DND-41 (cell line): ENCODE measurements at regions not wholly inside any gene's neighbourhood (a gene's known extent, or its start where the extent isn't known, plus 50 kb on each side); places are given as distances from the start of the nearest gene placed in this dataset.

Experiments used
- ATAC-seq: fragments of 200-7000 bp; cut with Tn5 transposase; 3 replicates; pipeline ENCODE4 v1.9.1; 2021; ENCODE audit warnings: low read depth; ENCODE audit not compliant: insufficient read depth
- DNase-seq: peaks from one replicate; pipeline ENCODE4 v3.0.0-alpha.2; 2020
- H2AFZ ChIP-seq: 2 replicates; pipeline ENCODE4 v1.6.0; 2012; ENCODE audit warnings: low read depth, low read length
- H3K27ac ChIP-seq: 2 replicates; pipeline ENCODE4 v1.5.1; 2012; ENCODE audit warnings: low read length, inconsistent platforms
- H3K27me3 ChIP-seq: fragments of 200-600 bp; sonication (generic); 2 replicates; pipeline ENCODE4 v1.6.0; 2012; ENCODE audit warnings: low read length, mild to moderate bottlenecking, inconsistent platforms; ENCODE audit not compliant: insufficient read depth, poor library complexity
- H3K36me3 ChIP-seq: 2 replicates; pipeline ENCODE4 v1.5.1; 2012; ENCODE audit warnings: low read length, inconsistent platforms; ENCODE audit not compliant: insufficient read depth
- H3K4me1 ChIP-seq: 2 replicates; pipeline ENCODE4 v1.5.1; 2012; ENCODE audit warnings: mild to moderate bottlenecking, low read length; ENCODE audit not compliant: insufficient read depth
- H3K4me2 ChIP-seq: 2 replicates; pipeline ENCODE4 v1.6.0; 2012; ENCODE audit warnings: mild to moderate bottlenecking, moderate library complexity, low read length, inconsistent platforms; ENCODE audit not compliant: insufficient read depth
- H3K4me3 ChIP-seq, 2 experiments: fragments of 200-600 bp in 1 of 2; shearing (Covaris generic) in 1 of 2; 2 replicates each; pipeline ENCODE4 v1.5.1; 2012 to 2016; ENCODE audit warnings: inconsistent platforms in 2 of 2, low read length in 2 of 2, mild to moderate bottlenecking in 2 of 2, low read depth in 1 of 2, moderate library complexity in 1 of 2
- H3K79me2 ChIP-seq: 2 replicates; pipeline ENCODE4 v1.6.0; 2012; ENCODE audit warnings: low read length, inconsistent platforms; ENCODE audit not compliant: insufficient read depth
- H3K9ac ChIP-seq: 2 replicates; pipeline ENCODE4 v1.6.0; 2012; ENCODE audit warnings: low read depth, mild to moderate bottlenecking, inconsistent platforms, low read length, moderate library complexity
- H3K9me3 ChIP-seq: 2 replicates; pipeline ENCODE4 v1.5.1; 2012; ENCODE audit warnings: low read length, moderate library complexity, mild to moderate bottlenecking, inconsistent platforms; ENCODE audit not compliant: insufficient read depth, severe bottlenecking
- H4K20me1 ChIP-seq: 2 replicates; pipeline ENCODE4 v1.6.0; 2012; ENCODE audit warnings: low read length; ENCODE audit not compliant: insufficient read depth
- EZH2 ChIP-seq: IDR thresholded peaks from 3 replicates; pipeline ENCODE4 v1.6.1; 2012; ENCODE audit warnings: borderline replicate concordance, low read depth, mild to moderate bottlenecking, moderate library complexity, low read length, inconsistent platforms; ENCODE audit not compliant: severe bottlenecking
- TF ChIP-seq, protein P1 (sequence below): IDR thresholded peaks from 2 replicates; pipeline ENCODE4 v1.5.1; 2012; ENCODE audit warnings: borderline replicate concordance, low read length, moderate library complexity, mild to moderate bottlenecking; ENCODE audit not compliant: poor library complexity, severe bottlenecking; ENCODE audit errors: extremely low read depth

DNA sequence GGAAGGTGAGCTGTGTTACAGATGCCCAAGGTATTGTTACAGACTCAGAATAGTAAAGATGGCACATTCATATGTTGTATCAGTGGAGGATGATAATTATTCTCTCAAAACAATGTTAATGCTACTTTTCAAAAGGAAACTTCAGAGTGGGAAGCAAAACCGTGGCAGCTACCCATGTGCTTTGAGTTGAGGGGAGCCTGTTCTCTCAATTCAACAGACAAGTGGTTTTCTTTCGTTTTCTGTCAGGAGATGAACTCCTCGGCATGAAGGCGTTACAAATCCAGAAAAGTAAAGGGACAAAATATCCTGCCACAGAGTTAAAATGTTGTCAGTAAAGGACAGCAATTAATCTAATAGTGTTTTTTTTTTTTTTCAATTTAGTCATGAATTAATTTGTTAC is 629.4 kb upstream of the GBE1 start:
- H3K9ac ChIP-seq, result no peak overlapping the region
- no peaks in the 10 kb centered on the region for H3K4me1 ChIP-seq
- no peaks in the 10 kb centered on the region for H3K36me3 ChIP-seq
- ATAC-seq (no peak), DNase-seq (no peak)
- H3K9me3 ChIP-seq, result no peaks in the 10 kb centered on the region
- H3K27ac ChIP-seq, result no peak overlapping the region
- H4K20me1 ChIP-seq, result no peaks in the 10 kb centered on the region
- no peak overlapping the region for H3K4me2 ChIP-seq
- no peak overlapping the region for H3K4me3 ChIP-seq
- no peaks in the 10 kb centered on the region for H3K79me2 ChIP-seq
- TF ChIP-seq, protein P1, sequence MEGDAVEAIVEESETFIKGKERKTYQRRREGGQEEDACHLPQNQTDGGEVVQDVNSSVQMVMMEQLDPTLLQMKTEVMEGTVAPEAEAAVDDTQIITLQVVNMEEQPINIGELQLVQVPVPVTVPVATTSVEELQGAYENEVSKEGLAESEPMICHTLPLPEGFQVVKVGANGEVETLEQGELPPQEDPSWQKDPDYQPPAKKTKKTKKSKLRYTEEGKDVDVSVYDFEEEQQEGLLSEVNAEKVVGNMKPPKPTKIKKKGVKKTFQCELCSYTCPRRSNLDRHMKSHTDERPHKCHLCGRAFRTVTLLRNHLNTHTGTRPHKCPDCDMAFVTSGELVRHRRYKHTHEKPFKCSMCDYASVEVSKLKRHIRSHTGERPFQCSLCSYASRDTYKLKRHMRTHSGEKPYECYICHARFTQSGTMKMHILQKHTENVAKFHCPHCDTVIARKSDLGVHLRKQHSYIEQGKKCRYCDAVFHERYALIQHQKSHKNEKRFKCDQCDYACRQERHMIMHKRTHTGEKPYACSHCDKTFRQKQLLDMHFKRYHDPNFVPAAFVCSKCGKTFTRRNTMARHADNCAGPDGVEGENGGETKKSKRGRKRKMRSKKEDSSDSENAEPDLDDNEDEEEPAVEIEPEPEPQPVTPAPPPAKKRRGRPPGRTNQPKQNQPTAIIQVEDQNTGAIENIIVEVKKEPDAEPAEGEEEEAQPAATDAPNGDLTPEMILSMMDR, result no peak
- no peak for TF ChIP-seq EZH2
- no peak overlapping the region for H2AFZ ChIP-seq
- H3K27me3 ChIP-seq, result no peaks in the 10 kb centered on the region

DNA sequence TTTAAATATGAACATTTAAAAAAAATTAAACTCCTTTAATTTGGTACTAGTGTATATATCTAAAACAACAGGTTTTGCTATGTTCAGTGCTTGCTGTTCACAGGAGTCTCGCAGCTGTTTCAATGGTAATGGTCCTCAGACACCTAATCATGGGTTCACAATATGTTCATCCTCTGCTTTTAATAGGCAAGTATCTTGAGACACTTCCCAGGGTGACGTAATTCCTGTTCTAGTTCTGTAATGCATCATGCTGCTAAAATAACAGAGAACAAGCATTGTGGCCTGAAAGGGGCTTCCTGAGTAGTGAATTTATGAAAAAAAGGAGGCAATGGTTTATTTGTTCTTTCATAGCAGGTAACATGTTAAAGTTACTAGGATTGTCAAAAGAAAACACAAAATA is 625.2 kb upstream of the GBE1 start:
- Histone ChIP-seq H3K9ac (no peak overlapping the region), H2AFZ (no peak overlapping the region), H3K36me3 (no peaks in the 10 kb centered on the region), H3K27ac (no peak overlapping the region), H3K27me3 (no peaks in the 10 kb centered on the region), H3K9me3 (no peaks in the 10 kb centered on the region), H3K4me3 (no peak overlapping the region), H3K4me1 (no peaks in the 10 kb centered on the region), H3K79me2 (no peaks in the 10 kb centered on the region), H3K4me2 (no peak overlapping the region), H4K20me1 (no peaks in the 10 kb centered on the region)
- no peak for TF ChIP-seq EZH2
- TF ChIP-seq, protein P1, result no peak
- ATAC-seq (no peak), DNase-seq (no peak)

DNA sequence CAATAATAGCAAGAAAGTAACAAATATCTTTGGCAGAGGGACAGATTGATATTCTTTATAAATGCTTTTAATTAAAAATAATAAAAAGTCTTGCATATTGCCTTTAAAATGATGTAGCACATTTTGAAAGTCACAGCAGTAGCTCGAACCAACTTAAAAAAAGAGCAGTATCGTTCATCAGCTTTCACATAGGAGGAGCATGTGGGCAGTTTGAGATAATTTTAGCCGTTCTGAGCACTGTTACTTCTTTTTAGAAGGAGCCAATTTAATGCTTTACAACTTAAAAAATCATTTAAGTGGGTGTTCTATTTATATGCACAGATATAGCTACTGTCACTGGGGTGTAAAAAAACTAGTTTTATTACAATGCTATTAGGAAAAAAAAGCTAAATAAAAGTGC is 622.7 kb upstream of the GBE1 start:
- ATAC-seq (no peak), DNase-seq (no peak)
- H3K4me2 ChIP-seq, result no peak overlapping the region
- no peaks in the 10 kb centered on the region for H3K9me3 ChIP-seq
- no peaks in the 10 kb centered on the region for H3K27me3 ChIP-seq
- H3K79me2 ChIP-seq, result no peaks in the 10 kb centered on the region
- H3K36me3 ChIP-seq, result no peaks in the 10 kb centered on the region
- no peak overlapping the region for H2AFZ ChIP-seq
- H3K9ac ChIP-seq, result no peak overlapping the region
- no peaks in the 10 kb centered on the region for H4K20me1 ChIP-seq
- no peak overlapping the region for H3K27ac ChIP-seq
- no peak overlapping the region for H3K4me3 ChIP-seq
- no peaks in the 10 kb centered on the region for H3K4me1 ChIP-seq
- TF ChIP-seq, protein P1, result no peak
- no peak for TF ChIP-seq EZH2

DNA sequence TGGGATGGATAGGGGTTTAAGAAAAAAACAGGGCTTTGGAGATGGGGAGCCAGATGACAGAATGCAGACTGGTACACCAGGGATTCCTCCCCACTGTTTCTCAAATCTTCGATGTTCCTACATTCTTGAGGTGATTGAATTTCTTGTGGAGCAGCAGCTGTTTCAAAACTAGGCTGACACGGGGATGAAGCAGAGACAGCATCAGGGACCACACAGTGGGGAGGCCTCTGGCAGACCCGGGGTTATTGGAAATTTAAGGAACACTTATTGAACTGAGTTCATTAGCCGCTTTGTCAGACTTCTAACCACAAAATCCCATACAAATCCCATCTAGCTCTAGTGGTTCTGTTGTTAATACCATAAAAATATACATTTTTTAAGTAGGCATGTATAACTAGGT is 621.4 kb upstream of the GBE1 start:
- H3K79me2 ChIP-seq, result no peaks in the 10 kb centered on the region
- H3K4me3 ChIP-seq, result no peak overlapping the region
- H3K27ac ChIP-seq, result no peak overlapping the region
- no peaks in the 10 kb centered on the region for H3K36me3 ChIP-seq
- no peak for DNase-seq
- no peak overlapping the region for H2AFZ ChIP-seq
- no peaks in the 10 kb centered on the region for H3K4me1 ChIP-seq
- H3K9me3 ChIP-seq, result peaks cover 5% of the 10 kb centered on the region
- H4K20me1 ChIP-seq, result no peaks in the 10 kb centered on the region
- H3K27me3 ChIP-seq, result no peaks in the 10 kb centered on the region
- H3K4me2 ChIP-seq, result no peak overlapping the region
- no peak for ATAC-seq
- H3K9ac ChIP-seq, result no peak overlapping the region
- TF ChIP-seq EZH2, result no peak
